AML-193 (cell line): ENCODE measurements at regions not wholly inside any gene's neighbourhood (a gene's known extent, or its start where the extent isn't known, plus 50 kb on each side); places are given as distances from the start of the nearest gene placed in this dataset.
"Not testable (repeated sequence)": the region's sequence is repeated elsewhere in the genome, so short reads cannot be mapped to it uniquely, and the experiment has no call there.

Experiments
- DNase-seq, 2 experiments: peaks; one replicate each; lab custom pipeline; 2025; lab: John Stamatoyannopoulos, UW

- no peak for DNase-seq
Measured at GRCh38 chr10:33955676-33956075, 621.2 kb upstream of the NRP1 start.

GRCh38 chr10:33952692-33953360 lies 618.4 kb upstream of the NRP1 start:
- DNase-seq = no peak

DNA sequence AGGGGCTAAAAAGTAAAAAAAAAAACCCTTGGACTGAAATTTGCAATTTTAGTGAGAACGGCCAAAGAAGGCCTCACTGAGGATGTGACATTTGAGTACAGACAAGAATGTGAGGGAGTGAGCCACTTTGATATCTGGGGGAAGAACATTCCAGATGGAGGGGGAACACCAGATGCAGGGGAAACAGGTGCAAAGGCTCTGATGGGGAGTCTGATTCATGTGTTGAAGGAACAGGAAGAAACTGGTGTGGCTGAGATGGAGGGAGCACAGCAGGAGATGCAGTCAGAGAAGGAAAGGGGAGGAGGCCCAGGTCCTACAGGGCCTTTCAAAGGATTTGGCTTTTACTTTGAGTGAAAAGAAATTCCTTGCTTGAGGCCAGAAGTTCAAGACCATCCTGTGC lies 615.7 kb upstream of the NRP1 start:
- no peak for DNase-seq

DNA sequence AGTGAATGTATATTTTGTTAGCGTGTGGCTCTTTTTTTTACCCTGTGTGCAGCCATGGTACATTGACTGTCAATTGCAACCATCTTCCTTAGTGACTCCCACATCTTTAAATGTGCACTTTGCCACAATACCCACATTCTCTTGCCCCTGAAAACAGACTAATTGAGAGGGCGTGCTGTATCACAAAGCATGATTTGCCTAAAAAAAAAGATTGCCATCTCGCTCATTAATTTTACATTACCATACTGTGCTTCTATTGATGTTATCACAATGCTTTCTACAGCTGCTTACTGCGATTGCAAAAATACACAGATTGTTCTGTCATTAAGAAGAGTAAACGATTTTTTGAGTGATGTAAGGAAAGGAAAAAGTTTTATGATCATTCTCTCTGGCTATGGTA lies 613.1 kb upstream of the NRP1 start:
- DNase-seq = no peak

DNA sequence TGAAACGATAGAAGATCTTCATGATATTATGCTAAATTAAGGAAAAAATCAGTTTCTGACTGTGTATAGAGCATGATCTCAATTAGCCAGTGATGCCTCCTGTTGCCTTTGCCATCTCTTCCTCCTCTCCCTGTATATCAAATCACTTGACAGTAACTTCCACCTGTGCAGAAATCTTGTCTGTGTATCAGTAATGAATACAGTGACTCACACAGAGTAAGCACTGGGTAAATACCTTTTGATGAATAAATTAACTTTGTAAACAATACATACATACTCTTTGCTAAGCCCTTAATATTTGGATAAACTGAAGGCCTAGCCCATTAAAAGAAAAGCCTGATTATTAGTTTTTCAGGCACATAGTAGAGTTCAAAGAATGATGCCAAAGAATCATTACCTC lies 610.6 kb upstream of the NRP1 start:
- DNase-seq = no peak

- DNase-seq = no peak
Measured at GRCh38 chr10:33942508-33942907, 608.0 kb upstream of the NRP1 start.

DNA sequence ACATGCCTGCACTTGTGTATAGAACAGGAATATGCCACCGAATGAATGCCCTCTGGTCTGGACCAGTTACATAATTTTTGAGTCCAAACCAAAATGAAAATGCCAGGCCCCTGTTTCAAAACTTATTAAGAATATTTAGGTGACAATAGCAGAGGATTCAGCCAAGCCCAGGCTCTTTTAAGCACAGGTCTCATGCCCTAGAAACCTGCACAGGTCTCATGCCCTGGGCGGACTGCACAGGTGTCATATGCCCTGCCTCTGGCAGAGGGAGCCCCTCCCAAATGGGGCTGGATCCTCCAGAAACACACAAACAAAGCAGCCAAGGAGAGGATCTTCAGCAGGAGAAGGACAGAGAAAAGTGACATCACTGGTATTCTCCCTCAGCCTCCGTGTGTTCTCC lies 605.4 kb upstream of the NRP1 start:
- DNase-seq = no peak

DNA sequence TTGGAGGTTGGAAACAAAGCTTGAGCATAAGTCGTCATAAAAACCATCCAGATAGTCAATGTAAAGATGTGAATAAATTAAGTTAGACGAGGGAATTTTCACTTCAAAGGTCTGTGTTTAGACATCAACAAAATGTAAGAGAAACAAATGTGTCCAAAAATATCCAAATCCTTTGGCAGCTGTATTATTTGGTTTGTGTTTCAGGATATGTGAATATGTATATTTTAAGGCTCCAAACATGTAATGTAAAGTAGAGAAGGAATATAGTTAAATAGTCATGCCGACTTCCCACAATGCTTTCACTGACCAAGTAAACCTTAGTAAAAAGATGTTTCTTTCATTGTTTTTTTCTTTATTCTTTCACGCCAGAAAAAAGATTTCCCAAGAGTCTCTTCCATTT lies 604.9 kb upstream of the NRP1 start:
- DNase-seq = no peak

GRCh38 chr10:33938001-33938400 lies 603.5 kb upstream of the NRP1 start:
- DNase-seq = no peak

DNA sequence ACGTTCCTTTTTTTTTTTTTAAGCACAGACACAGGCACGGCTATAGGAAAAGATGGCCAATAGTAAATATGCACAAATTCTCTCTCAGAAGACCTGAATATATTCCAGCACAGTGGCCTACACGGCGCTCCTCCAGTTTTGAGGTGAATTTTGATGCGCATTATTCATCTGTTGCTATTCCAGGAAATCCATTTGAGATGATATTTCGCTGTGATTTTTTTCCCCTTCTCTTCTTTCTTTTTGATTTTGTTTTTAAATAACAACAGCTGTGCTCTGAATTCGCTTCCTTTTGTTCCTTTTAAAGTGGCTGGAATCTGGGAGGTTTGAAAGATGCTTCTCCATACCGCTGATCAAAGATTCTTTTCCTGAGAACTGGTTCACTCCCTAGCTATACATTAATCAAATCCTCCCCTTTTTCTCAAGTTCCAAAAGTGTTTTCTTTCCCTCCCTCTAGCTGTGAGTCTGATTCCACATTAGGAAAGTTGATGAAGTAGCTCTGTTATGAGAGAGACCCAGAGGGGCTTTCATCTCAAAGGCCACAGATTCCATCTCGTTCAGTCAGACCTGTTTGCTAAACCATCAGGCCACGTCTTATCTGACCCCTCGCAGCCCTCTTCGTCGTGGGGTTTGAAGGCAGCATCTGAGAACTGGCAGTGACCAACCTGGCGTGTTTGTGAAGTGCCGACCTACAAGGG lies 602.7 kb upstream of the NRP1 start:
- no peak for DNase-seq

- DNase-seq = no peak
Measured at GRCh38 chr10:33935350-33935749, 600.9 kb upstream of the NRP1 start.

GRCh38 chr10:33930079-33930478 lies 595.6 kb upstream of the NRP1 start:
- peak in 1 of 2 experiments; percentile 1 for DNase-seq

DNA sequence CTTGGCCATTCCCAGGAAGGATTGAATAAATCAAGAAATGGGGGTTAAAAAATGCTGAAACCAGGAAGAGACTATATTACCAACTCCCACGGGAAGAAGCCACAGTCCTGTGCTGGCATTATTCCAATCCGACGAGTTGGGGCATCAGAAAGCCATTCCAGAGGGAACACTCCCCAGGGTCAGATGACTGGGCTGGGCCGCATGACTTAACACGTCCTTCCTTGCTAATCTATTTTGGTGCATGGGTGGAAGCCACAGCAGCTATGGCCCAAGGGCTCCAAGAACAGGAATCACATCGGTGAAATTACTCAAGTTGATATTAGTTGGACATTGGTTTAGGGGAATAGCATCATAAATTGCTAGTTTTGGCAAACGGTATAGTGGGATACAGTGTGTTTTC lies 592.9 kb upstream of the NRP1 start:
- no peak for DNase-seq

GRCh38 chr10:33921970-33922605 lies 587.6 kb upstream of the NRP1 start:
- no peak for DNase-seq

DNA sequence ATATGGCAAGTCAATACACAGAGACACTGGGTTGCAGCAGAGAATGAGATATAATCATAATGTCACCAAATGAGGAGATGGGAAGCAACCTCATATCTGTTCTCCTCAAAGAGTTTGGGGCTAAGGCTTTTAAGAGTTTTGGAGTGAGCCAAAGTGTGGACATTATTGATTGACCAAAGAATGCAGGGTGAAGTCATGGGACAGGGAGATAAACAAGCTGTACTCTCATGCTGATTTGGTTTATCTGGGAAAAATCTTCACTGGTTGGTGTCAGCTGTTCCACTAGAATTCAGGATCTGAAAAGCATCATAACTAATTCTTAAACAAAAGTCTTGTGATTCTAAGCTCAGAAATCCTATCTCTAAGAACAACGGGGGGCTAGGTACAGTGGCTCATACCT lies 585.9 kb upstream of the NRP1 start:
- no peak for DNase-seq

DNA sequence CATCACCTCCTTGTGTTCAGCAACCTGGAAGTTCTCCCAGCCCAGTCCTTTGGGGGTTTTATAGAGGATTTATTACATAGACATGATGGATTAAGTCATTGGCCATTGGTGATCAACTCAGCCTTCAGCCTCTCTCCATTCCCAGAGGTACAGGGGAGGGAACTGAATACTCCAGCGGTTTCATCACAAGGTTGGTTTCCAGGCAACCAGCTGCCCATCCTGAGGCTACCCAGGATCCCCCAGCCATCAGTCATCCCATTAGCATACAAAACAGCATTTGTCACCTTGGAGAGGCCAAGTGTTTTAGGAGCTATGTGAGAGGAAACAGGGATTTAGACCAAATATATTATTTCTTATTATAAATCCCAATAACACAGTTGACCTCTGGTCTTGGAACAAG lies 584.8 kb upstream of the NRP1 start:
- no peak for DNase-seq

GRCh38 chr10:33917069-33917780 lies 582.8 kb upstream of the NRP1 start:
- no peak for DNase-seq

GRCh38 chr10:33914746-33915145 lies 580.3 kb upstream of the NRP1 start:
- DNase-seq = no peak

GRCh38 chr10:33913194-33913593 lies 578.7 kb upstream of the NRP1 start:
- no peak for DNase-seq

GRCh38 chr10:33909476-33909875 lies 575.0 kb upstream of the NRP1 start:
- not testable (repeated sequence) for DNase-seq

DNA sequence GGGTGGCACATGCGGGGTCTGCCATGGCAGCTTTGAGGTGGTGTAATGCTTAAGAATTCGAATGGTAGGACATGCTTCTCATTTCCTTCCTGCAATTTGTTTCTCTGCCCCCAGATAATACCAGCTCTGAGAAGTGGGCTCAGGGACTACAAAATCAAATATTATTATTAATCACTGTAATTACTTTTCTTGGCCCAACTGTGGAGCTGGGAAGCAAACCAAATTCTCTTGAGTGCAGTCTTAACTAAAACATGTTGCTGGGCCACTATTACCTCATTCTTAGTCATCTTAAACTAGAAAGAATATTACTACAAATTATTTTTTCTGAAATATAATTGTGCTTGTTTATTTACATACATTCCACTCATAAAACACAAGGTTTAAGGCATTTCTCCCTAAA lies 566.7 kb upstream of the NRP1 start:
- no peak for DNase-seq

GRCh38 chr10:33900596-33900995 lies 566.1 kb upstream of the NRP1 start:
- no peak for DNase-seq
